ENCODE measurements at regions not wholly inside any gene's neighbourhood (a gene's known extent, or its start where the extent isn't known, plus 50 kb on each side); places are given as distances from the start of the nearest gene placed in this dataset.

- H3K36me3 ChIP-seq (ENCODE audit: control insufficient read depth in 2 of 2, insufficient read depth in 2 of 2, low read length in 2 of 2) = no peaks in the 10 kb centered on the region
- peaks cover 34% of the 10 kb centered on the region for H3K4me1 ChIP-seq (ENCODE audit: control insufficient read depth, insufficient read depth, low read length)
- H3K27me3 ChIP-seq (ENCODE audit: control insufficient read depth in 1 of 2, insufficient read depth in 2 of 2, low read length in 2 of 2) = no peaks in the 10 kb centered on the region
- H3K9ac ChIP-seq (ENCODE audit: low read length in 2 of 2) = no peak overlapping the region
- no peak overlapping the region for H3K4me3 ChIP-seq (ENCODE audit: low read length in 2 of 2)
- no peaks in the 10 kb centered on the region for H3K9me3 ChIP-seq (ENCODE audit: control insufficient read depth in 2 of 2, low read length in 2 of 2)
- no peak overlapping the region for H3K27ac ChIP-seq (ENCODE audit: low read length)
Measured at GRCh38 chr6:169144356-169144755, 109.3 kb downstream of the THBS2 start.

DNA sequence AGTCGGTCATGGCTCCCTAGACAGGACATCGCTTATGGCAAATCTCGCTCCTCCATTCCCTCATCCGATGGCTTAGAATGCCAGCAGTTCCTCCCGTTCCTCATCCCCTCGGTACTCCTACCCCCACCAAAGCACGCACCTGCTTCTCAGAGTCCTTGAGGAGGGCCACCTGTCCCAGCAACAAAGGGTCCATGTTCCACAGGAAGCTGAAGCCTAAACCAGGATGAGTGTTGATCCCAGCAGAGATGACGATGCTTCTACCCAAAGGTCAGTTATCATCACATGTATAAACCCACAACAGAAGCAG lies 111.2 kb downstream of the THBS2 start:
- peak overlapping the region; percentile 79 for H3K27ac ChIP-seq (ENCODE audit: low read length)
- no peaks in the 10 kb centered on the region for H3K9me3 ChIP-seq (ENCODE audit: control insufficient read depth in 2 of 2, low read length in 2 of 2)
- H3K4me3 ChIP-seq (ENCODE audit: low read length in 2 of 2) = peak overlapping the region in 1 of 2 donors; percentile 15
- peaks cover 34% of the 10 kb centered on the region for H3K4me1 ChIP-seq (ENCODE audit: control insufficient read depth, insufficient read depth, low read length)
- H3K27me3 ChIP-seq (ENCODE audit: control insufficient read depth in 1 of 2, insufficient read depth in 2 of 2, low read length in 2 of 2) = no peaks in the 10 kb centered on the region
- H3K9ac ChIP-seq (ENCODE audit: low read length in 2 of 2) = no peak overlapping the region
- no peaks in the 10 kb centered on the region for H3K36me3 ChIP-seq (ENCODE audit: control insufficient read depth in 2 of 2, insufficient read depth in 2 of 2, low read length in 2 of 2)

GRCh38 chr6:169141671-169142537 lies 111.7 kb downstream of the THBS2 start:
- H3K9me3 ChIP-seq (ENCODE audit: control insufficient read depth in 2 of 2, low read length in 2 of 2) = no peaks in the 10 kb centered on the region
- peak overlapping the region in 1 of 2 donors; percentile 8 for H3K9ac ChIP-seq (ENCODE audit: low read length in 2 of 2)
- peaks cover 34% of the 10 kb centered on the region for H3K4me1 ChIP-seq (ENCODE audit: control insufficient read depth, insufficient read depth, low read length)
- H3K4me3 ChIP-seq (ENCODE audit: low read length in 2 of 2) = peak overlapping the region; percentile 15 to 49
- peak overlapping the region; percentile 79 for H3K27ac ChIP-seq (ENCODE audit: low read length)
- H3K27me3 ChIP-seq (ENCODE audit: control insufficient read depth in 1 of 2, insufficient read depth in 2 of 2, low read length in 2 of 2) = no peaks in the 10 kb centered on the region
- H3K36me3 ChIP-seq (ENCODE audit: control insufficient read depth in 2 of 2, insufficient read depth in 2 of 2, low read length in 2 of 2) = no peaks in the 10 kb centered on the region

DNA sequence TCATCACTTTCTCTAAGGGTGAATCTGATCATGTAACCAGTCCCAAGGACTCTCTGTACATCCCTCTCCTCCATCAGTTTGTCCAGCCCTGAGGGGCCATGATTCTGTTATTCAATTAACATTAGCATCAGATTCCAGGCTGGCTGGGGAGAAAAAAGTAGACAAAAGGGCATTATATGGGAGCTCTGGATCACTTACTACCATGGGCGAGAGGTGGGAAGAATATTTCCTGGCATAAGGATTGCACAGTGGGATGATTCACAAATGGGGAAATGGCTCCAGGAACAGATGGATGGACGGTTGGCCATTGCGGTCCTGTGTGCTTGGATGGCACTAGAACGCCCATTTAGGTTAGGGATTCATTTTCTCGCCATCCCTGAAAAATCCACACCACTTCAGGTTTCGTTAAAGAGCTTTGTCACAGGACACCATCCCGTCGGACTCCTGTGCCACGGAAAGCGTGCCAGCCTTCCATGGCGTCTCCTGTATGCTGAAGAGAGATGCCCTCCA lies 112.6 kb downstream of the THBS2 start:
- H3K27ac ChIP-seq (ENCODE audit: low read length) = peak overlapping the region; percentile 79

DNA sequence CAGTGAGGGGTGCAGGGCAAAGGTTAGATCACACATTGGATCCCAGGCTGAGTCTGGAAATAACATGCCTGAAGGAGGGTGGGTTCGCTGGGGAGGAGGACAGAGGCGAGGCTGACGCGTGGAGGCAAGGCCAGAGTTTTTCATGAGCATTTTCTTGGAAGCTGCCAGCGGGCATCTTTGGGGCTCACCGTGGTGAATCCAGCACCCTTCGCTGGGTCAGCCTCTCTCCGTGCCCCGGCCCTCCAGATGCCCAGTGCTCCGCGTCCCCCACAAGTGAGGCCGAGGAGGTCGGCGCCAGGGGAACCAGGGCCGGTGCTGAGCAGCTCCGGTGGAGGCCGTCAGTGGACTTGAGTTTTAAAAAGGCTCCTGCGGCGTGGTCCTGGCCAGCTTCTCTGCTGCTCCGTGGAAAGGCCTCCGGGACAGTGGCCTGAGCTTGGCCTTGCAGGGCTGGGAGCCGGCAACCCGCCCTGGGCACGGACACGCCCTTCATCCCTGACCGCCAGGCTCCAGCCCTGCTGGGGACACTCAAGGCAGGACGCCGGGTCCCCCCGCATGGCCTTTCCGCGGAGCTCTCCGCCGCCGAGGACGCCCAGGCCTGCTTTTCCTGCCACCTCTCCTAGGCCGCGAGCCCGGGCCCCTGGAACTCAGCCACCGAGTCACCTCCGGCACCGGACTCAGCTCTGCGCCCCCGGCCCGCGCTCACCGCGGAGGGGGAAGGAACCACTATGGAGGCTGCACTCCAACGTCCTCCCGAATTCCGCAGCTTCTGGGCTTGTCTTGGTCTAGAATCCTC lies 114.3 kb downstream of the THBS2 start:
- H3K9ac ChIP-seq (ENCODE audit: low read length in 2 of 2) = no peak overlapping the region
- no peaks in the 10 kb centered on the region for H3K27me3 ChIP-seq (ENCODE audit: control insufficient read depth in 1 of 2, insufficient read depth in 2 of 2, low read length in 2 of 2)
- no peak overlapping the region for H3K27ac ChIP-seq (ENCODE audit: low read length)
- no peaks in the 10 kb centered on the region for H3K9me3 ChIP-seq (ENCODE audit: control insufficient read depth in 2 of 2, low read length in 2 of 2)
- no peak overlapping the region for H3K4me3 ChIP-seq (ENCODE audit: low read length in 2 of 2)
- peaks cover 23% of the 10 kb centered on the region for H3K4me1 ChIP-seq (ENCODE audit: control insufficient read depth, insufficient read depth, low read length)
- no peaks in the 10 kb centered on the region for H3K36me3 ChIP-seq (ENCODE audit: control insufficient read depth in 2 of 2, insufficient read depth in 2 of 2, low read length in 2 of 2)

More for the DNA sequence above, 112.6 kb downstream of the THBS2 start:
- H3K4me1 ChIP-seq (ENCODE audit: control insufficient read depth, insufficient read depth, low read length) = peaks cover 31% of the 10 kb centered on the region
- H3K9me3 ChIP-seq (ENCODE audit: control insufficient read depth in 2 of 2, low read length in 2 of 2) = no peaks in the 10 kb centered on the region
- no peaks in the 10 kb centered on the region for H3K36me3 ChIP-seq (ENCODE audit: control insufficient read depth in 2 of 2, insufficient read depth in 2 of 2, low read length in 2 of 2)
- H3K9ac ChIP-seq (ENCODE audit: low read length in 2 of 2) = no peak overlapping the region
- no peaks in the 10 kb centered on the region for H3K27me3 ChIP-seq (ENCODE audit: control insufficient read depth in 1 of 2, insufficient read depth in 2 of 2, low read length in 2 of 2)
- peak overlapping the region in 1 of 2 donors; percentile 38 for H3K4me3 ChIP-seq (ENCODE audit: low read length in 2 of 2)

- Histone ChIP-seq H3K36me3 (ENCODE audit: control insufficient read depth in 2 of 2, insufficient read depth in 2 of 2, low read length in 2 of 2) (no peaks in the 10 kb centered on the region), H3K4me1 (ENCODE audit: control insufficient read depth, insufficient read depth, low read length) (peaks cover 19% of the 10 kb centered on the region), H3K9ac (ENCODE audit: low read length in 2 of 2) (no peak overlapping the region), H3K4me3 (ENCODE audit: low read length in 2 of 2) (no peak overlapping the region), H3K27ac (ENCODE audit: low read length) (no peak overlapping the region), H3K27me3 (ENCODE audit: control insufficient read depth in 1 of 2, insufficient read depth in 2 of 2, low read length in 2 of 2) (no peaks in the 10 kb centered on the region), H3K9me3 (ENCODE audit: control insufficient read depth in 2 of 2, low read length in 2 of 2) (peaks cover 0 to 8% of the 10 kb centered on the region in 2 donors)
Measured at GRCh38 chr6:169132352-169132940, 121.2 kb downstream of the THBS2 start.

GRCh38 chr6:169131390-169131789 lies 122.3 kb downstream of the THBS2 start:
- H3K4me3 ChIP-seq (ENCODE audit: low read length in 2 of 2) = no peak overlapping the region
- no peaks in the 10 kb centered on the region for H3K36me3 ChIP-seq (ENCODE audit: control insufficient read depth in 2 of 2, insufficient read depth in 2 of 2, low read length in 2 of 2)
- H3K9me3 ChIP-seq (ENCODE audit: control insufficient read depth in 2 of 2, low read length in 2 of 2) = peaks cover 0 to 8% of the 10 kb centered on the region in 2 donors
- H3K4me1 ChIP-seq (ENCODE audit: control insufficient read depth, insufficient read depth, low read length) = peaks cover 19% of the 10 kb centered on the region
- H3K9ac ChIP-seq (ENCODE audit: low read length in 2 of 2) = no peak overlapping the region
- no peaks in the 10 kb centered on the region for H3K27me3 ChIP-seq (ENCODE audit: control insufficient read depth in 1 of 2, insufficient read depth in 2 of 2, low read length in 2 of 2)
- peak overlapping the region; percentile 18 for H3K27ac ChIP-seq (ENCODE audit: low read length)

GRCh38 chr6:169130113-169130512 lies 123.5 kb downstream of the THBS2 start:
- peaks cover 0 to 8% of the 10 kb centered on the region in 2 donors for H3K9me3 ChIP-seq (ENCODE audit: control insufficient read depth in 2 of 2, low read length in 2 of 2)
- peaks cover 19% of the 10 kb centered on the region for H3K4me1 ChIP-seq (ENCODE audit: control insufficient read depth, insufficient read depth, low read length)
- no peaks in the 10 kb centered on the region for H3K36me3 ChIP-seq (ENCODE audit: control insufficient read depth in 2 of 2, insufficient read depth in 2 of 2, low read length in 2 of 2)
- H3K27ac ChIP-seq (ENCODE audit: low read length) = no peak overlapping the region
- H3K9ac ChIP-seq (ENCODE audit: low read length in 2 of 2) = no peak overlapping the region
- H3K4me3 ChIP-seq (ENCODE audit: low read length in 2 of 2) = no peak overlapping the region
- H3K27me3 ChIP-seq (ENCODE audit: control insufficient read depth in 1 of 2, insufficient read depth in 2 of 2, low read length in 2 of 2) = no peaks in the 10 kb centered on the region

- Histone ChIP-seq H3K27ac (ENCODE audit: low read length) (no peak overlapping the region), H3K9me3 (ENCODE audit: control insufficient read depth in 2 of 2, low read length in 2 of 2) (no peaks in the 10 kb centered on the region), H3K27me3 (ENCODE audit: control insufficient read depth in 1 of 2, insufficient read depth in 2 of 2, low read length in 2 of 2) (no peaks in the 10 kb centered on the region), H3K4me3 (ENCODE audit: low read length in 2 of 2) (no peak overlapping the region), H3K9ac (ENCODE audit: low read length in 2 of 2) (no peak overlapping the region), H3K4me1 (ENCODE audit: control insufficient read depth, insufficient read depth, low read length) (no peaks in the 10 kb centered on the region), H3K36me3 (ENCODE audit: control insufficient read depth in 2 of 2, insufficient read depth in 2 of 2, low read length in 2 of 2) (no peaks in the 10 kb centered on the region)
Measured at GRCh38 chr6:169121013-169121412, 132.6 kb downstream of the THBS2 start.

DNA sequence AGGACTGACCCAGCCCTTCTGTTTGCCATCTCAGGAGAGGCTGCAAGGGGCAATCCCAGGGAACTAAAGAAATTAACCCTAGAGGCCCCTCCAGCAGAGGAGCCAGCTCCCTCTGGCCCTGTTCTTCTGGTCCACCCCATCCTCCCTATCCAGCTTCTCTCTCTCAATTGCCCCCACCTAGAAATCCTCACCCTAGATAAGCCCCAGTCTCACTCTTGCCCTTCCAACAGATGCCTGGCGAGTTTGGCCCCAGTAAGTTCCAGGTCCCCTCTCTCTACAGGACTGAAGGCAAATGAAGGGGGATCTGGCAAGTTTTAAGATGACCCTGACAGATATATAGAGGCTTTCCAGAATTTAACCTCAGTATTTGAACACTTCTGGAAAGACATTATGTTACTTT lies 134.0 kb downstream of the THBS2 start:
- Histone ChIP-seq H3K4me1 (ENCODE audit: control insufficient read depth, insufficient read depth, low read length) (no peaks in the 10 kb centered on the region), H3K4me3 (ENCODE audit: low read length in 2 of 2) (no peak overlapping the region), H3K27me3 (ENCODE audit: control insufficient read depth in 1 of 2, insufficient read depth in 2 of 2, low read length in 2 of 2) (no peaks in the 10 kb centered on the region), H3K36me3 (ENCODE audit: control insufficient read depth in 2 of 2, insufficient read depth in 2 of 2, low read length in 2 of 2) (no peaks in the 10 kb centered on the region), H3K9ac (ENCODE audit: low read length in 2 of 2) (no peak overlapping the region), H3K27ac (ENCODE audit: low read length) (no peak overlapping the region), H3K9me3 (ENCODE audit: control insufficient read depth in 2 of 2, low read length in 2 of 2) (no peaks in the 10 kb centered on the region)
